Osteoblast (primary cell): ENCODE measurements at regions not wholly inside any gene's neighbourhood (a gene's known extent, or its start where the extent isn't known, plus 50 kb on each side); places are given as distances from the start of the nearest gene placed in this dataset.

Source experiments
- DNase-seq: peaks from one replicate; pipeline ENCODE4 v3.0.0; 2011; ENCODE audit warnings: low spot score, mixed read lengths; ENCODE audit not compliant: insufficient read length; ENCODE audit errors: missing footprints
- H2AFZ ChIP-seq: 2 replicates; pipeline ENCODE4 v1.6.0; 2011; ENCODE audit warnings: mild to moderate bottlenecking, low read length
- H3K27ac ChIP-seq: 2 replicates; pipeline ENCODE4 v1.5.1; 2011; ENCODE audit warnings: mild to moderate bottlenecking, low read depth, low read length, moderate library complexity
- H3K27me3 ChIP-seq: 2 replicates; pipeline ENCODE4 v1.6.0; 2012; ENCODE audit warnings: mild to moderate bottlenecking, control low read depth, inconsistent platforms, low read length, moderate library complexity; ENCODE audit not compliant: insufficient read depth
- H3K36me3 ChIP-seq: 2 replicates; pipeline ENCODE4 v1.5.1; 2011; ENCODE audit warnings: mild to moderate bottlenecking, low read length, control low read depth, moderate library complexity; ENCODE audit not compliant: insufficient read depth
- H3K4me1 ChIP-seq: 2 replicates; pipeline ENCODE4 v1.5.1; 2011; ENCODE audit warnings: mild to moderate bottlenecking, low read length, control low read depth, moderate library complexity; ENCODE audit not compliant: insufficient read depth
- H3K4me2 ChIP-seq: 2 replicates; pipeline ENCODE4 v1.6.0; 2011; ENCODE audit warnings: mild to moderate bottlenecking, low read length; ENCODE audit not compliant: insufficient read depth
- H3K4me3 ChIP-seq: fragments of 200-600 bp; sonication (generic); 3 replicates; pipeline ENCODE4 v1.5.1; 2012; ENCODE audit warnings: mild to moderate bottlenecking, low read length, inconsistent platforms; ENCODE audit not compliant: insufficient read depth
- H3K79me2 ChIP-seq: 2 replicates; pipeline ENCODE4 v1.6.0; 2012; ENCODE audit warnings: mild to moderate bottlenecking, low read length, control low read depth, inconsistent platforms; ENCODE audit not compliant: insufficient read depth
- H3K9me3 ChIP-seq: 2 replicates; pipeline ENCODE4 v1.5.1; 2011; ENCODE audit warnings: low read depth, low read length, control low read depth
- H4K20me1 ChIP-seq: 2 replicates; pipeline ENCODE4 v1.6.0; 2012; ENCODE audit warnings: mild to moderate bottlenecking, low read length, control low read depth; ENCODE audit not compliant: insufficient read depth
- CTCF ChIP-seq: IDR thresholded peaks from 2 replicates; pipeline ENCODE4 v1.5.1; 2011; ENCODE audit warnings: mild to moderate bottlenecking, low read depth, low read length, moderate library complexity; ENCODE audit errors: extremely low read depth

- no peak for DNase-seq
- no peaks in the 10 kb centered on the region for H3K27me3 ChIP-seq
- H3K36me3 ChIP-seq = no peaks in the 10 kb centered on the region
- no peaks in the 10 kb centered on the region for H3K9me3 ChIP-seq
- H3K4me1 ChIP-seq = peaks cover 21% of the 10 kb centered on the region
- no peak overlapping the region for H3K4me2 ChIP-seq
- TF ChIP-seq CTCF = no peak
- peak overlapping the region; percentile 26 for H3K27ac ChIP-seq
- no peak overlapping the region for H3K4me3 ChIP-seq
- H4K20me1 ChIP-seq = no peaks in the 10 kb centered on the region
- no peaks in the 10 kb centered on the region for H3K79me2 ChIP-seq
- no peak overlapping the region for H2AFZ ChIP-seq
Measured at GRCh38 chr3:61454006-61454585, 107.3 kb upstream of the PTPRG start.

GRCh38 chr3:61454801-61455200 is 106.6 kb upstream of the PTPRG start:
- Histone ChIP-seq H3K27ac (no peak overlapping the region), H3K4me3 (no peak overlapping the region), H3K79me2 (no peaks in the 10 kb centered on the region), H2AFZ (no peak overlapping the region), H3K9me3 (no peaks in the 10 kb centered on the region), H3K36me3 (no peaks in the 10 kb centered on the region), H3K27me3 (no peaks in the 10 kb centered on the region), H3K4me1 (peaks cover 21% of the 10 kb centered on the region), H3K4me2 (no peak overlapping the region), H4K20me1 (no peaks in the 10 kb centered on the region)
- no peak for TF ChIP-seq CTCF
- no peak for DNase-seq

GRCh38 chr3:61460636-61461035 is 100.7 kb upstream of the PTPRG start:
- H3K4me1 ChIP-seq = no peaks in the 10 kb centered on the region
- no peaks in the 10 kb centered on the region for H3K79me2 ChIP-seq
- no peak for TF ChIP-seq CTCF
- H3K27ac ChIP-seq = no peak overlapping the region
- H3K4me3 ChIP-seq = no peak overlapping the region
- DNase-seq = no peak
- H2AFZ ChIP-seq = no peak overlapping the region
- no peaks in the 10 kb centered on the region for H4K20me1 ChIP-seq
- no peaks in the 10 kb centered on the region for H3K27me3 ChIP-seq
- H3K4me2 ChIP-seq = no peak overlapping the region
- H3K9me3 ChIP-seq = no peaks in the 10 kb centered on the region
- no peaks in the 10 kb centered on the region for H3K36me3 ChIP-seq

GRCh38 chr3:61463191-61463590 is 98.2 kb upstream of the PTPRG start:
- H2AFZ ChIP-seq = no peak overlapping the region
- no peaks in the 10 kb centered on the region for H3K79me2 ChIP-seq
- no peaks in the 10 kb centered on the region for H3K9me3 ChIP-seq
- no peaks in the 10 kb centered on the region for H4K20me1 ChIP-seq
- H3K4me2 ChIP-seq = no peak overlapping the region
- no peaks in the 10 kb centered on the region for H3K36me3 ChIP-seq
- no peaks in the 10 kb centered on the region for H3K27me3 ChIP-seq
- TF ChIP-seq CTCF = no peak
- H3K4me3 ChIP-seq = no peak overlapping the region
- H3K27ac ChIP-seq = no peak overlapping the region
- DNase-seq = no peak
- H3K4me1 ChIP-seq = no peaks in the 10 kb centered on the region
